ENCODE measurements at regions not wholly inside any gene's neighbourhood (a gene's known extent, or its start where the extent isn't known, plus 50 kb on each side); places are given as distances from the start of the nearest gene placed in this dataset.

GRCh38 chr9:104276709-104277245 is 182.7 kb downstream of the SMC2 start:
- H3K4me3 ChIP-seq (ENCODE audit: insufficient read depth, low read length): no peak overlapping the region
- peak overlapping the region; percentile 13 for H3K27ac ChIP-seq (ENCODE audit: low read depth, low read length)
- no peaks in the 10 kb centered on the region for H3K79me2 ChIP-seq (ENCODE audit: insufficient read depth, low read length)
- peak overlapping the region; percentile 1 for H3K4me2 ChIP-seq (ENCODE audit: insufficient read depth, low read length)
- peak overlapping the region; percentile 18 for H2AFZ ChIP-seq (ENCODE audit: low read length)
- H4K20me1 ChIP-seq (ENCODE audit: insufficient read depth, low read length): no peaks in the 10 kb centered on the region
- no peaks in the 10 kb centered on the region for H3K4me1 ChIP-seq (ENCODE audit: insufficient read depth, low read length)
- peaks cover 2% of the 10 kb centered on the region for H3K9me3 ChIP-seq (ENCODE audit: low read depth, low read length)
- no peaks in the 10 kb centered on the region for H3K27me3 ChIP-seq (ENCODE audit: insufficient read depth, low read length)
- H3K36me3 ChIP-seq (ENCODE audit: insufficient read depth, low read length): no peaks in the 10 kb centered on the region
- TF ChIP-seq CTCF (IDR thresholded peaks at IDR 0.05; ENCODE audit: extremely low read depth, low read depth, low read length): no peak
- no peak for DNase-seq (ENCODE audit: insufficient read length, low spot score, missing footprints)

DNA sequence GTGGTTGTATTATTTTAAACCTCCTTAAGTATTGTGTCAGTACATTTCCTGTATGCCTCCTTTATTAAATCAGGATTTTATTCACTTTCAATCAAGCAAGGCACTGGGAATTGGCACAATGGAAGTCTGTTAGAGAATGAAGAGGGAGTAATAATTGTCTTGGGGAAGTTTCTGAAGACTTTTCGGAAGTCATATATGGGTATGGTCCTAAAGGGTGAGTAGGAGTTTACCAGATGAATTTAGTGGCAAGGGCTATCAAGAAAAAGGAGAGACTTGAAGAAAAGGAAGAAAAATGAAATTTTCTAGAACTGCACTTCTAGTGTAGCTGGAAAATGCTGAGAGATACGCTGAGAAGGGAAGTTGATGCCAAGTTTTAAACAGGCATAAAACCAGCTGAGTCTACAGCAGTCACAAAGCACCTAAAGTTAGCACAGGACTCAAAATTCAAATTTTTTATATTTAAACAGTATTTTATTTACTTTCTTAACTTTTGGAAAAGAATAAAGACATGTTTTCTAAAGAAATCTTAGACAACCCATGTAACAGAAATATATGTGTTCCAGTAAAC is 184.9 kb downstream of the SMC2 start:
- H3K27ac ChIP-seq (ENCODE audit: low read depth, low read length): no peak overlapping the region
- no peak overlapping the region for H3K4me2 ChIP-seq (ENCODE audit: insufficient read depth, low read length)
- no peak for TF ChIP-seq CTCF (IDR thresholded peaks at IDR 0.05; ENCODE audit: extremely low read depth, low read depth, low read length)
- H3K9me3 ChIP-seq (ENCODE audit: low read depth, low read length): peaks cover 2% of the 10 kb centered on the region
- no peak overlapping the region for H2AFZ ChIP-seq (ENCODE audit: low read length)
- no peaks in the 10 kb centered on the region for H3K36me3 ChIP-seq (ENCODE audit: insufficient read depth, low read length)
- H3K79me2 ChIP-seq (ENCODE audit: insufficient read depth, low read length): no peaks in the 10 kb centered on the region
- H3K4me3 ChIP-seq (ENCODE audit: insufficient read depth, low read length): no peak overlapping the region
- no peaks in the 10 kb centered on the region for H3K27me3 ChIP-seq (ENCODE audit: insufficient read depth, low read length)
- no peak for DNase-seq (ENCODE audit: insufficient read length, low spot score, missing footprints)
- no peaks in the 10 kb centered on the region for H3K4me1 ChIP-seq (ENCODE audit: insufficient read depth, low read length)
- no peaks in the 10 kb centered on the region for H4K20me1 ChIP-seq (ENCODE audit: insufficient read depth, low read length)

GRCh38 chr9:104279535-104280177 is 185.5 kb downstream of the SMC2 start:
- Histone ChIP-seq H3K4me1 (ENCODE audit: insufficient read depth, low read length) (no peaks in the 10 kb centered on the region), H2AFZ (ENCODE audit: low read length) (no peak overlapping the region), H3K36me3 (ENCODE audit: insufficient read depth, low read length) (no peaks in the 10 kb centered on the region), H3K4me3 (ENCODE audit: insufficient read depth, low read length) (no peak overlapping the region), H3K27ac (ENCODE audit: low read depth, low read length) (no peak overlapping the region), H3K9me3 (ENCODE audit: low read depth, low read length) (peaks cover 2% of the 10 kb centered on the region), H3K27me3 (ENCODE audit: insufficient read depth, low read length) (no peaks in the 10 kb centered on the region), H3K79me2 (ENCODE audit: insufficient read depth, low read length) (no peaks in the 10 kb centered on the region), H3K4me2 (ENCODE audit: insufficient read depth, low read length) (no peak overlapping the region), H4K20me1 (ENCODE audit: insufficient read depth, low read length) (no peaks in the 10 kb centered on the region)
- TF ChIP-seq CTCF (IDR thresholded peaks at IDR 0.05; ENCODE audit: extremely low read depth, low read depth, low read length): no peak
- peak; percentile 6 for DNase-seq (ENCODE audit: insufficient read length, low spot score, missing footprints)

DNA sequence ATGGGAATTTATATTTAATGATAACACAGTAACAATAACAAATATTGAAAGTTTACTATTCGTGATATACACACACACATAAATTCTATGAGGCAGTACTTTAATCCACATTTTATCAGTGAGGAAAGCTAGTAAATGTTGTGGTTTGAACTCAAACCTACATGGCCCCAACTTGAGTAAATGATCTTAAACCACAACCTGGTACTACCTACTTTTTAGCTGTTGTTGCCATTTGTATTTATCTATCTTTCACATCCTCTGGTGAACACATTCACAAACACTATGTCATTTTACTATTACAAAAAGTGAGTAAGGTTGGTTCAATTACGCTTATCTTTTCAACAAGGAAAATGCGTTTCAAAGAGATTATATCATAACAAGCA is 186.1 kb downstream of the SMC2 start:
- Histone ChIP-seq H3K9me3 (ENCODE audit: low read depth, low read length) (peaks cover under 1% of the 10 kb centered on the region), H3K4me3 (ENCODE audit: insufficient read depth, low read length) (no peak overlapping the region), H3K4me2 (ENCODE audit: insufficient read depth, low read length) (no peak overlapping the region), H2AFZ (ENCODE audit: low read length) (no peak overlapping the region), H4K20me1 (ENCODE audit: insufficient read depth, low read length) (no peaks in the 10 kb centered on the region), H3K27ac (ENCODE audit: low read depth, low read length) (no peak overlapping the region), H3K36me3 (ENCODE audit: insufficient read depth, low read length) (no peaks in the 10 kb centered on the region), H3K79me2 (ENCODE audit: insufficient read depth, low read length) (no peaks in the 10 kb centered on the region), H3K4me1 (ENCODE audit: insufficient read depth, low read length) (no peaks in the 10 kb centered on the region), H3K27me3 (ENCODE audit: insufficient read depth, low read length) (no peaks in the 10 kb centered on the region)
- DNase-seq (ENCODE audit: insufficient read length, low spot score, missing footprints): no peak
- no peak for TF ChIP-seq CTCF (IDR thresholded peaks at IDR 0.05; ENCODE audit: extremely low read depth, low read depth, low read length)
